HEK293 (cell line): ENCODE measurements at regions not wholly inside any gene's neighbourhood (a gene's known extent, or its start where the extent isn't known, plus 50 kb on each side); places are given as distances from the start of the nearest gene placed in this dataset.

ENCODE experiments used
- CTCF ChIA-PET: fragments of 350-600 bp; formaldehyde crosslinking; extraction: SDS; loops from one replicate; lab custom pipeline; 2021; ENCODE audit warnings: antibody characterized with exemption; lab: Yijun Ruan, JAX
- POLR2A ChIA-PET: fragments of 300-600 bp; formaldehyde crosslinking; extraction: SDS; loops from one replicate; lab custom pipeline; 2020; ENCODE audit warnings: antibody characterized with exemption, inconsistent platforms; lab: Yijun Ruan, JAX
- H3K27ac ChIP-seq: fragments of 200-500 bp; sonication (Bioruptor generic); 2 replicates; pipeline ENCODE4 v1.5.1; 2014; ENCODE audit warnings: low read depth, low read length, control low read depth, inconsistent platforms; ENCODE audit errors: extremely low read depth
- H3K36me3 ChIP-seq, 2 experiments: fragments of 200-500 bp in 1 of 2; sonication (Bioruptor generic) in 1 of 2; 1 replicate in 1 of 2; 2 replicates in 1 of 2; pipeline ENCODE4 v1.5.1; 2014 to 2017; ENCODE audit warnings: inconsistent platforms in 2 of 2, low read length in 2 of 2; ENCODE audit not compliant: control insufficient read depth in 2 of 2, insufficient read depth in 1 of 2
- H3K4me1 ChIP-seq: fragments of 200-500 bp; sonication (Bioruptor generic); 2 replicates; pipeline ENCODE4 v1.5.1; 2014; ENCODE audit warnings: mild to moderate bottlenecking, low read length, inconsistent platforms; ENCODE audit not compliant: control insufficient read depth, insufficient read depth
- H3K4me3 ChIP-seq: 2 replicates; pipeline ENCODE4 v1.5.1; 2011; ENCODE audit warnings: low read depth, mild to moderate bottlenecking, control low read depth, low read length, moderate library complexity
- H3K9me3 ChIP-seq: fragments of 200-500 bp; sonication (Bioruptor generic); 2 replicates; pipeline ENCODE4 v1.5.1; 2014; ENCODE audit warnings: low read depth, low read length, inconsistent platforms; ENCODE audit not compliant: control insufficient read depth, insufficient read depth
- BCL11A ChIP-seq: fragments of 450-650 bp; formaldehyde crosslinking; IDR thresholded peaks from 2 replicates; pipeline ENCODE4 v1.5.1; 2016; ENCODE audit warnings: low read depth, missing biosample characterization, missing genetic modification characterization
- GFI1B ChIP-seq: fragments of 450-650 bp; formaldehyde crosslinking; IDR thresholded peaks from 2 replicates; pipeline ENCODE4 v1.5.1; 2016; ENCODE audit warnings: missing biosample characterization, missing genetic modification characterization
- IKZF3 ChIP-seq: fragments of 450-650 bp; IDR thresholded peaks from 2 replicates; pipeline ENCODE4 v1.5.0; 2018; ENCODE audit warnings: missing biosample characterization, mild to moderate bottlenecking, missing genetic modification characterization, moderate library complexity
- PRDM4 ChIP-seq: fragments of 450-650 bp; formaldehyde crosslinking; IDR thresholded peaks from 2 replicates; pipeline ENCODE4 v1.5.1; 2017; ENCODE audit warnings: missing biosample characterization, missing genetic modification characterization
- SP7 ChIP-seq: fragments of 450-650 bp; formaldehyde crosslinking; IDR thresholded peaks from 2 replicates; pipeline ENCODE4 v1.5.1; 2016; ENCODE audit warnings: missing biosample characterization, missing genetic modification characterization
- ZNF146 ChIP-seq: fragments of 450-650 bp; formaldehyde crosslinking; IDR thresholded peaks from 2 replicates; pipeline ENCODE4 v1.5.1; 2016; ENCODE audit warnings: missing biosample characterization, missing genetic modification characterization
- ZNF202 ChIP-seq: fragments of 450-650 bp; formaldehyde crosslinking; IDR thresholded peaks from 2 replicates; pipeline ENCODE4 v1.5.1; 2016; ENCODE audit warnings: missing biosample characterization, missing genetic modification characterization, borderline replicate concordance
- ZNF341 ChIP-seq: fragments of 450-650 bp; formaldehyde crosslinking; IDR thresholded peaks from 2 replicates; pipeline ENCODE4; 2016; ENCODE audit warnings: low read depth, missing biosample characterization, missing genetic modification characterization
- ZNF37A ChIP-seq: fragments of 450-650 bp; IDR thresholded peaks from 2 replicates; pipeline ENCODE4 v1.5.1; 2018; ENCODE audit warnings: missing biosample characterization, missing genetic modification characterization
- ZNF549 ChIP-seq: fragments of 450-650 bp; IDR thresholded peaks from 2 replicates; pipeline ENCODE4 v1.5.1; 2018; ENCODE audit warnings: missing biosample characterization, missing genetic modification characterization, mild to moderate bottlenecking, inconsistent platforms, moderate library complexity
- ZNF654 ChIP-seq: fragments of 450-650 bp; formaldehyde crosslinking; IDR thresholded peaks from 2 replicates; pipeline ENCODE4 v1.5.1; 2016; ENCODE audit warnings: low read depth, missing biosample characterization, missing genetic modification characterization
- ZNF660 ChIP-seq: fragments of 450-650 bp; IDR thresholded peaks from 2 replicates; pipeline ENCODE4 v1.5.1; 2018; ENCODE audit warnings: missing biosample characterization, mild to moderate bottlenecking, missing genetic modification characterization
- ZNF76 ChIP-seq: fragments of 450-650 bp; formaldehyde crosslinking; IDR thresholded peaks from 2 replicates; pipeline ENCODE4; 2016; ENCODE audit warnings: low read depth, missing biosample characterization, missing genetic modification characterization, borderline replicate concordance
- ZNF792 ChIP-seq: fragments of 450-650 bp; formaldehyde crosslinking; IDR thresholded peaks from 2 replicates; pipeline ENCODE4 v1.5.1; 2016; ENCODE audit warnings: missing biosample characterization, missing genetic modification characterization
- ZSCAN23 ChIP-seq: fragments of 450-650 bp; formaldehyde crosslinking; IDR thresholded peaks from 2 replicates; pipeline ENCODE4 v1.5.1; 2016; ENCODE audit warnings: missing biosample characterization, missing genetic modification characterization
- TF ChIP-seq, protein P1 (sequence below): fragments of 450-650 bp; formaldehyde crosslinking; IDR thresholded peaks from 2 replicates; pipeline ENCODE4 v1.5.1; 2016; ENCODE audit warnings: missing biosample characterization, missing genetic modification characterization

DNA sequence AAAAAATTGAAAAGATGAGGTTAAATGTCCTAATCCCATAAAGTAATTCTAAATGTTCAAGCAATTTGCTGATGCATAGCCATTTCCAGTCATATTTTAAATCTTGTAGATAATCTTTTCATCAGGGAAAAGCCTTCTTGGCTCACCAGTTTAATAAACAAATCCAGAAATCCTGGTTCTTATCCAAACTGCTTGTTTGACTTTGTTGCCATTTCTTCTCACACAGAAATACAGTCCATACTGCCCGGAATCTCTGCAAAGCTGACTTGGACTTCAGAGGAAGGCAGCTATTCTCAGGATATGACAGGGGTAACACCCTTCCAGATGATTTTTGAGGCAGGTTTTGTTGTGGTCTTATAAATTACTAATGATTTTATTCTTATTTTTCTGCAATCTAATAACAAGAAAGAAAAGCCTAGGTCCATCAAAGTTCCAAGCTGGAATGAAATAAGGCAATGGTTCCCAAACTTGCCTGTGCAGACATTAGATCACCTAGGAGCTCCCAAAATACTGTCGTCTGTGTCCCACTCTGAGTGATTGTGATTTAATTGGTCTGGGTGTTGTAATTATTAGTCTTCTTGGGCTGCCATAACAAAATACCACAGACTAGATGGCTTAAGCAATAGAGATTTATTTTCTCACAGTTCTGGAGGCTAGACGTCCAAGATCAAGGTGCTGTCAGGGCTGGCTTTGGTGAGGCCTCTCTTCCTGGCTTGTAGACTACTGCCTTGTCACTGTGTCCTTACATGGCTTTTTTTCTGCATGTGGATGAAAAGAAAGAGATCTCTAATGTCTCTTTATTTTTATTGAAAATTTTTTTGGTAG lies 55.1 kb upstream of the RCE1 start:
- H3K9me3 ChIP-seq = no peaks in the 10 kb centered on the region
- CTCF ChIA-PET = interaction anchor here (0.5 kb wide), 1 partner anchor 95 kb away, joined by 3 read pairs; no protein-coding TSS in a partner anchor
- TF ChIP-seq ZNF549 (tag by site-specific recombination) = no peak
- TF ChIP-seq GFI1B (tag by site-specific recombination) = no peak
- TF ChIP-seq ZNF202 (tag by site-specific recombination) = no peak
- TF ChIP-seq ZNF341 (tag by site-specific recombination) = no peak
- TF ChIP-seq SP7 (tag by site-specific recombination) = peak; percentile 43; the same call in 1 of the 2 replicates
- peaks cover 11% of the 10 kb centered on the region; the same call in 1 of the 2 replicates for H3K4me1 ChIP-seq
- no peaks in the 10 kb centered on the region for H3K36me3 ChIP-seq
- no peak overlapping the region for H3K27ac ChIP-seq
- H3K4me3 ChIP-seq = no peak overlapping the region
- POLR2A ChIA-PET = interaction anchor here (0.6 to 0.7 kb wide), 2 partner anchors 45 to 211 kb away, joined by 3 to 6 read pairs; no protein-coding TSS in a partner anchor

GRCh38 chr11:66784575-66784974 lies 55.6 kb upstream of the SPTBN2 start:
- Histone ChIP-seq H3K4me3 (no peak overlapping the region), H3K36me3 (no peaks in the 10 kb centered on the region), H3K4me1 (peaks cover 9% of the 10 kb centered on the region; the same call in 1 of the 2 replicates), H3K9me3 (no peaks in the 10 kb centered on the region), H3K27ac (no peak overlapping the region)
- POLR2A ChIA-PET = interaction anchor here (0.7 kb wide), 1 partner anchor 22 kb away, joined by 4 read pairs; no protein-coding TSS in a partner anchor
- TF ChIP-seq IKZF3 = no peak
- no peak for TF ChIP-seq ZNF76
- TF ChIP-seq ZNF792 (tag by site-specific recombination) = no peak
- TF ChIP-seq ZNF660 (tag by site-specific recombination) = no peak
- no peak for TF ChIP-seq ZNF146
- TF ChIP-seq, protein P1, sequence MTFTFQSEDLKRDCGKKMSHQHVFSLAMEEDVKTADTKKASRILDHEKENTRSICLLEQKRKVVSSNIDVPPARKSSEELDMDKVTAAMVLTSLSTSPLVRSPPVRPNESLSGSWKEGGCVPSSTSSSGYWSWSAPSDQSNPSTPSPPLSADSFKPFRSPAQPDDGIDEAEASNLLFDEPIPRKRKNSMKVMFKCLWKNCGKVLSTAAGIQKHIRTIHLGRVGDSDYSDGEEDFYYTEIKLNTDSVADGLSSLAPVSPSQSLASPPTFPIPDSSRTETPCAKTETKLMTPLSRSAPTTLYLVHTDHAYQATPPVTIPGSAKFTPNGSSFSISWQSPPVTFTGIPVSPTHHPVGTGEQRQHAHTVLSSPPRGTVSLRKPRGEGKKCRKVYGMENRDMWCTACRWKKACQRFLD (tag by site-specific recombination) = no peak
- CTCF ChIA-PET = no interaction called here

DNA sequence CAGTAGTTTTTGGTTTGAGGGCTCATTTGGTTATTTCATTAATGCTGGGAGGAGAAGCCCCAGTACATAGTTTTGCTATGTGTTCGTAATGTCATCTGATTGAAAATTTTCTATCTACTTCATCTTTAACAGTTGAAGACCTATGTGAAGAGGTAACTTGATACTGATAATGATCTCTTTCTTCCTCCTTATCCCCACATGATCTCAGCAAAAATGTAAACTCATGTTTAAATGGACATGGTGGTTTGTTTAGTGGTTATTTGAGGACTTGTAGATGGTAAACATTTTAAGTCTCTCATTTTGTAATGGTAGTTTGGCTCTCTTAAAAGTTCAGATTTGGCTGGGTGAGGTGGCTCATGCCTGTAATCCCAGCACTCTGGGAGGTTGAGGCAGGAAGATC lies 53.7 kb upstream of the SPTBN2 start:
- ChIA-PET CTCF (interaction anchor here (0.6 kb wide), 1 partner anchor 123 kb away, joined by 3 read pairs; no protein-coding TSS in a partner anchor), POLR2A (no interaction called here)
- Histone ChIP-seq H3K27ac (no peak overlapping the region), H3K9me3 (no peaks in the 10 kb centered on the region), H3K36me3 (no peaks in the 10 kb centered on the region), H3K4me3 (no peak overlapping the region), H3K4me1 (no peaks in the 10 kb centered on the region)
- no peak for TF ChIP-seq ZSCAN23
- no peak for TF ChIP-seq ZNF37A (tag by site-specific recombination)
- TF ChIP-seq ZNF654 (tag by site-specific recombination) = no peak
- no peak for TF ChIP-seq BCL11A (tag by site-specific recombination)
- no peak for TF ChIP-seq PRDM4 (tag by site-specific recombination)
